ENCODE measurements at regions not wholly inside any gene's neighbourhood (a gene's known extent, or its start where the extent isn't known, plus 50 kb on each side); places are given as distances from the start of the nearest gene placed in this dataset.

- no peak for DNase-seq (ENCODE audit: insufficient read length, low spot score, missing footprints)
- Histone ChIP-seq H2AFZ (ENCODE audit: low read length) (no peak overlapping the region), H3K27me3 (ENCODE audit: insufficient read depth, low read length) (no peaks in the 10 kb centered on the region), H3K27ac (ENCODE audit: low read depth, low read length) (no peak overlapping the region), H4K20me1 (ENCODE audit: insufficient read depth, low read length) (no peaks in the 10 kb centered on the region), H3K4me3 (ENCODE audit: insufficient read depth, low read length) (no peak overlapping the region), H3K79me2 (ENCODE audit: insufficient read depth, low read length) (no peaks in the 10 kb centered on the region), H3K4me1 (ENCODE audit: insufficient read depth, low read length) (no peaks in the 10 kb centered on the region), H3K9me3 (ENCODE audit: low read depth, low read length) (no peaks in the 10 kb centered on the region), H3K36me3 (ENCODE audit: insufficient read depth, low read length) (no peaks in the 10 kb centered on the region), H3K4me2 (ENCODE audit: insufficient read depth, low read length) (no peak overlapping the region)
- TF ChIP-seq CTCF (IDR thresholded peaks at IDR 0.05; ENCODE audit: extremely low read depth, low read depth, low read length) = no peak
Observed at GRCh38 chr2:153394247-153394646, 84.3 kb downstream of the RPRM start.

- Histone ChIP-seq H3K4me3 (ENCODE audit: insufficient read depth, low read length) (no peak overlapping the region), H3K4me2 (ENCODE audit: insufficient read depth, low read length) (no peak overlapping the region), H3K27me3 (ENCODE audit: insufficient read depth, low read length) (no peaks in the 10 kb centered on the region), H2AFZ (ENCODE audit: low read length) (no peak overlapping the region), H3K27ac (ENCODE audit: low read depth, low read length) (no peak overlapping the region), H3K9me3 (ENCODE audit: low read depth, low read length) (no peaks in the 10 kb centered on the region), H3K36me3 (ENCODE audit: insufficient read depth, low read length) (no peaks in the 10 kb centered on the region), H3K4me1 (ENCODE audit: insufficient read depth, low read length) (no peaks in the 10 kb centered on the region), H3K79me2 (ENCODE audit: insufficient read depth, low read length) (no peaks in the 10 kb centered on the region), H4K20me1 (ENCODE audit: insufficient read depth, low read length) (no peaks in the 10 kb centered on the region)
- no peak for TF ChIP-seq CTCF (IDR thresholded peaks at IDR 0.05; ENCODE audit: extremely low read depth, low read depth, low read length)
- DNase-seq (ENCODE audit: insufficient read length, low spot score, missing footprints) = no peak
Observed at GRCh38 chr2:153393518-153393917, 85.0 kb downstream of the RPRM start.

GRCh38 chr2:153391131-153391530 lies 87.4 kb downstream of the RPRM start:
- H3K4me1 ChIP-seq (ENCODE audit: insufficient read depth, low read length) = no peaks in the 10 kb centered on the region
- no peaks in the 10 kb centered on the region for H3K27me3 ChIP-seq (ENCODE audit: insufficient read depth, low read length)
- no peaks in the 10 kb centered on the region for H3K79me2 ChIP-seq (ENCODE audit: insufficient read depth, low read length)
- H3K36me3 ChIP-seq (ENCODE audit: insufficient read depth, low read length) = no peaks in the 10 kb centered on the region
- H3K4me3 ChIP-seq (ENCODE audit: insufficient read depth, low read length) = no peak overlapping the region
- H2AFZ ChIP-seq (ENCODE audit: low read length) = no peak overlapping the region
- H4K20me1 ChIP-seq (ENCODE audit: insufficient read depth, low read length) = no peaks in the 10 kb centered on the region
- H3K27ac ChIP-seq (ENCODE audit: low read depth, low read length) = no peak overlapping the region
- DNase-seq (ENCODE audit: insufficient read length, low spot score, missing footprints) = no peak
- no peaks in the 10 kb centered on the region for H3K9me3 ChIP-seq (ENCODE audit: low read depth, low read length)
- H3K4me2 ChIP-seq (ENCODE audit: insufficient read depth, low read length) = no peak overlapping the region
- no peak for TF ChIP-seq CTCF (IDR thresholded peaks at IDR 0.05; ENCODE audit: extremely low read depth, low read depth, low read length)

- no peak overlapping the region for H3K4me2 ChIP-seq (ENCODE audit: insufficient read depth, low read length)
- TF ChIP-seq CTCF (IDR thresholded peaks at IDR 0.05; ENCODE audit: extremely low read depth, low read depth, low read length) = no peak
- no peaks in the 10 kb centered on the region for H3K9me3 ChIP-seq (ENCODE audit: low read depth, low read length)
- H3K4me3 ChIP-seq (ENCODE audit: insufficient read depth, low read length) = no peak overlapping the region
- H3K27me3 ChIP-seq (ENCODE audit: insufficient read depth, low read length) = no peaks in the 10 kb centered on the region
- H3K36me3 ChIP-seq (ENCODE audit: insufficient read depth, low read length) = no peaks in the 10 kb centered on the region
- no peak overlapping the region for H3K27ac ChIP-seq (ENCODE audit: low read depth, low read length)
- H4K20me1 ChIP-seq (ENCODE audit: insufficient read depth, low read length) = no peaks in the 10 kb centered on the region
- H2AFZ ChIP-seq (ENCODE audit: low read length) = no peak overlapping the region
- H3K79me2 ChIP-seq (ENCODE audit: insufficient read depth, low read length) = no peaks in the 10 kb centered on the region
- no peaks in the 10 kb centered on the region for H3K4me1 ChIP-seq (ENCODE audit: insufficient read depth, low read length)
- no peak for DNase-seq (ENCODE audit: insufficient read length, low spot score, missing footprints)
Observed at GRCh38 chr2:153388246-153388645, 90.3 kb downstream of the RPRM start.

All from osteoblast (primary cell).